Smooth muscle cell (in vitro differentiated cells): ENCODE measurements at regions not wholly inside any gene's neighbourhood (a gene's known extent, or its start where the extent isn't known, plus 50 kb on each side); places are given as distances from the start of the nearest gene placed in this dataset.
"Not testable (repeated sequence)": the region's sequence is repeated elsewhere in the genome, so short reads cannot be mapped to it uniquely, and the experiment has no call there.

Source experiments
- DNase-seq: peaks from one replicate; lab custom pipeline; 2025; ENCODE audit not compliant: unreplicated experiment; lab: John Stamatoyannopoulos, UW
- H2AFZ ChIP-seq: fragments of 200-600 bp; sonication (generic); 2 replicates; pipeline ENCODE4 v1.6.0; 2016; ENCODE audit warnings: antibody characterized with exemption, low read depth, mild to moderate bottlenecking
- H3F3A ChIP-seq: fragments of 200-600 bp; sonication (generic); 2 replicates; pipeline ENCODE4 v1.6.0; 2017; ENCODE audit warnings: antibody characterized with exemption, low read depth
- H3K27ac ChIP-seq: fragments of 200-600 bp; sonication (generic); 2 replicates; pipeline ENCODE4 v1.5.1; 2016; ENCODE audit warnings: low read depth, mild to moderate bottlenecking
- H3K27me3 ChIP-seq: fragments of 200-600 bp; sonication (generic); 2 replicates; pipeline ENCODE4 v1.6.1; 2016; ENCODE audit warnings: low read depth, mild to moderate bottlenecking
- H3K36me3 ChIP-seq: fragments of 200-600 bp; sonication (generic); 2 replicates; pipeline ENCODE4 v1.5.1; 2016; ENCODE audit warnings: low read depth
- H3K4me1 ChIP-seq: fragments of 200-600 bp; sonication (generic); 2 replicates; pipeline ENCODE4 v1.5.1; 2016; ENCODE audit warnings: low read depth
- H3K4me2 ChIP-seq: fragments of 200-600 bp; sonication (generic); 2 replicates; pipeline ENCODE4 v1.6.0; 2016; ENCODE audit warnings: mild to moderate bottlenecking
- H3K4me3 ChIP-seq: fragments of 200-600 bp; sonication (generic); 2 replicates; pipeline ENCODE4 v1.5.1; 2016; ENCODE audit warnings: mild to moderate bottlenecking
- H3K79me2 ChIP-seq: fragments of 200-600 bp; sonication (generic); 2 replicates; pipeline ENCODE4 v1.6.0; 2016; ENCODE audit warnings: low read depth, mild to moderate bottlenecking
- H3K9ac ChIP-seq: fragments of 200-600 bp; sonication (generic); 2 replicates; pipeline ENCODE4 v1.6.0; 2016; ENCODE audit warnings: low read depth
- H3K9me3 ChIP-seq: fragments of 200-600 bp; sonication (generic); replicated peaks from 2 replicates; pipeline ENCODE4 v1.5.1; 2016; ENCODE audit warnings: low read depth
- H4K20me1 ChIP-seq: fragments of 200-600 bp; sonication (generic); 2 replicates; pipeline ENCODE4 v1.6.0; 2016; ENCODE audit warnings: low read depth
- WGBS: methylation state at CpG from one replicate; pipeline ENCODE4 v1.1.7; 2016; ENCODE audit warnings: low lambda C conversion rate; 5-methylcytosine and 5-hydroxymethylcytosine counted together
- TF ChIP-seq, protein P1 (sequence below): fragments of 200-600 bp; sonication (generic); IDR thresholded peaks from 2 replicates; pipeline ENCODE4 v1.5.1; 2017; ENCODE audit warnings: borderline replicate concordance, mild to moderate bottlenecking, antibody characterized with exemption; ENCODE audit not compliant: insufficient read depth, poor library complexity, severe bottlenecking

DNA sequence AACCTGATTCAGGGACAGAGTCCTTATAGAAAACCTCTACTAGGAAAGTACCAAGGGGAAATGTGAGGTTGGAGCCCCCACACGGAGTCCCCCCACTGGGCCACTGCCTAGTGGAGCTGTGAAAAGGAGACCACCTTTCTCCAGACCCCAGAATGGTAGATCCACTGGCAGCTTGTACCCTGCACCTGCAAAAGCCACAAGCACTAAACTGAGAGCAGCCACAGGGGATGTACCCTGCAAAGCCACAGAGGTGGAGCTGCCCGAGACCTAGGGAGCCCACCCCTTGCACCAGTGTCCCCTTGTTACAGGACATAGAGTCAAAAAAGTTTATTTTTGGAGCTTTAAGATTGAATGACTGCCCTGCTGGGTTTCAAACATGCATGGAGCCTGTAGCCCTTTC lies 87.2 kb upstream of the KCNMA1 start:
- no peak overlapping the region for H3K9ac ChIP-seq
- no peak for DNase-seq
- H3K36me3 ChIP-seq: no peaks in the 10 kb centered on the region
- no peak overlapping the region for H3K27ac ChIP-seq
- H3K4me1 ChIP-seq: no peaks in the 10 kb centered on the region
- H3K79me2 ChIP-seq: no peaks in the 10 kb centered on the region
- no peaks in the 10 kb centered on the region for H4K20me1 ChIP-seq
- H3K27me3 ChIP-seq: no peaks in the 10 kb centered on the region
- H3F3A ChIP-seq: no peaks in the 10 kb centered on the region
- H3K9me3 ChIP-seq: no peaks in the 10 kb centered on the region
- no peak overlapping the region for H2AFZ ChIP-seq
- H3K4me3 ChIP-seq: no peak overlapping the region
- no peak overlapping the region for H3K4me2 ChIP-seq
- 89% methylated on average over 2 of the region's 2 CpGs for whole genome bisulfite sequencing
- TF ChIP-seq, protein P1, sequence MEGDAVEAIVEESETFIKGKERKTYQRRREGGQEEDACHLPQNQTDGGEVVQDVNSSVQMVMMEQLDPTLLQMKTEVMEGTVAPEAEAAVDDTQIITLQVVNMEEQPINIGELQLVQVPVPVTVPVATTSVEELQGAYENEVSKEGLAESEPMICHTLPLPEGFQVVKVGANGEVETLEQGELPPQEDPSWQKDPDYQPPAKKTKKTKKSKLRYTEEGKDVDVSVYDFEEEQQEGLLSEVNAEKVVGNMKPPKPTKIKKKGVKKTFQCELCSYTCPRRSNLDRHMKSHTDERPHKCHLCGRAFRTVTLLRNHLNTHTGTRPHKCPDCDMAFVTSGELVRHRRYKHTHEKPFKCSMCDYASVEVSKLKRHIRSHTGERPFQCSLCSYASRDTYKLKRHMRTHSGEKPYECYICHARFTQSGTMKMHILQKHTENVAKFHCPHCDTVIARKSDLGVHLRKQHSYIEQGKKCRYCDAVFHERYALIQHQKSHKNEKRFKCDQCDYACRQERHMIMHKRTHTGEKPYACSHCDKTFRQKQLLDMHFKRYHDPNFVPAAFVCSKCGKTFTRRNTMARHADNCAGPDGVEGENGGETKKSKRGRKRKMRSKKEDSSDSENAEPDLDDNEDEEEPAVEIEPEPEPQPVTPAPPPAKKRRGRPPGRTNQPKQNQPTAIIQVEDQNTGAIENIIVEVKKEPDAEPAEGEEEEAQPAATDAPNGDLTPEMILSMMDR: no peak

DNA sequence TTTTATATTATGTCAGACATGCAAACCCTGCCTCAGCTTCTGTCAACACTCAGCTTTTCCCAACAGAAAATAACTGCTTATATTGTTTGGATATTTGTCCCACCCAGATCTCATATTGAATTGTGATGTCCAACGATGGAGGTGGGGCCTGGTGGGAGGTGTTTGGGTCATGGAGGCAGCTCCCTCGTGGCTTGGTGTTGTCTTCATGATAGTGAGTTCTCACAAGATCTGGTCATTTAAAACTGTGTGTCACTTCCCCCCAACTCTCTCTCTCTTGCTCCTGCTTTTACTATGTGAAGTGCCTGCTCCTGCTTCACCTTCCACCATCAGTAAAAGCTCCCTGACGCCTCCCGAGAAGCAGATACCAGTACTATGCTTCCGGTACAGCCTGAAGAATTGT lies 85.8 kb upstream of the KCNMA1 start:
- H3K9ac ChIP-seq: no peak overlapping the region
- H3K4me2 ChIP-seq: no peak overlapping the region
- no peaks in the 10 kb centered on the region for H3K79me2 ChIP-seq
- H2AFZ ChIP-seq: no peak overlapping the region
- H3K4me3 ChIP-seq: no peak overlapping the region
- no peaks in the 10 kb centered on the region for H3K36me3 ChIP-seq
- H3K9me3 ChIP-seq: no peaks in the 10 kb centered on the region
- no peaks in the 10 kb centered on the region for H3K27me3 ChIP-seq
- no peaks in the 10 kb centered on the region for H3K4me1 ChIP-seq
- WGBS: 50% methylated on average over 5 of the region's 5 CpGs
- H3K27ac ChIP-seq: no peak overlapping the region
- TF ChIP-seq, protein P1: no peak
- no peaks in the 10 kb centered on the region for H4K20me1 ChIP-seq
- no peaks in the 10 kb centered on the region for H3F3A ChIP-seq
- no peak for DNase-seq

DNA sequence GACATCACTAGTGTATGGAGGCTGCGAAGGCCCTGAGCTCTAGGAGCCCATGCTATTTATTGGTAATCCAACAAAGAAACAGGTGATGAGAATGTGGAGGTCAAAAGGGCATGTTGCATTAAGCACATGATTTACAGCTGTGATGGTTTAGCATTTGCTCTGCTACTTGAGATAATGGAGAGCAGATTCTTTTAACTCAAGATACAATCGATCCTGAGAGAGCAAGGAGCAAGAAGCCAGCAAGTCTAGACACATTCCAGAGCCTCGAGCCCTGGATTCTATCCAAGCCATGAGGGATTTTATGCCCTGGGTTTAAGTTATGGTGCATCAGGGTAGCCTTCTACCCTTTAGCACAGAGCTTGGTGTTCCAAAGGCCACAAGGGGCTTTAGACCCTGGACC lies 85.3 kb upstream of the KCNMA1 start:
- not testable (repeated sequence) for H3K27ac ChIP-seq, H2AFZ ChIP-seq

DNA sequence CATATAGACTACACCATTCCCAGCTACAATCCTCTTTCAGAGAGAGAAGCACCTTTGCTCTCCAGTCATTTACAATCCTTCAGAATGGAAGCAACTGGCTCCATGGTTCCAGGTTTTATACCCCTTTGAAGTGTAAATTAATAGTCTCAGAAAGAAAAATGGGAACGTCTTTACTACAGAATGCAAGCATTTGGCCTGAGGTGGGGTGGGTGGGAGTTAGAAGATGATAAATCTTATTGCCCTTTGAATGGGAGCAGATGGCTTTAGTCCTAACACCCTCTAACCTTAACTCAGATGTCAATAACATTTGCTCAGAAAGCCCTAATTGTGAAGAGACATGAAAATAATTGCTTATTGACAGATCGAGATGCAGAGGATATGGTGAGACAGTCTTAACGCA lies 84.2 kb upstream of the KCNMA1 start:
- no peaks in the 10 kb centered on the region for H3K27me3 ChIP-seq
- H2AFZ ChIP-seq: no peak overlapping the region
- H3K36me3 ChIP-seq: no peaks in the 10 kb centered on the region
- no peak for DNase-seq
- H3K9ac ChIP-seq: no peak overlapping the region
- no peak overlapping the region for H3K4me3 ChIP-seq
- TF ChIP-seq, protein P1: no peak
- no peaks in the 10 kb centered on the region for H4K20me1 ChIP-seq
- H3K4me2 ChIP-seq: no peak overlapping the region
- H3F3A ChIP-seq: no peaks in the 10 kb centered on the region
- no peak overlapping the region for H3K27ac ChIP-seq
- no peaks in the 10 kb centered on the region for H3K79me2 ChIP-seq
- H3K9me3 ChIP-seq: no peaks in the 10 kb centered on the region
- H3K4me1 ChIP-seq: no peaks in the 10 kb centered on the region
- WGBS: 74% methylated on average over 3 of the region's 3 CpGs

More for the DNA sequence above, 85.3 kb upstream of the KCNMA1 start:
- not testable (repeated sequence) for DNase-seq, H3K4me1 ChIP-seq, H3K79me2 ChIP-seq, H3K9me3 ChIP-seq, H3K27me3 ChIP-seq, H3K4me3 ChIP-seq, H3F3A ChIP-seq, H3K4me2 ChIP-seq, H3K9ac ChIP-seq, H3K36me3 ChIP-seq, H4K20me1 ChIP-seq
- 25% methylated on average over 3 of the region's 3 CpGs for WGBS
